Posterior vena cava (tissue), 2 donors: ENCODE measurements at regions not wholly inside any gene's neighbourhood (a gene's known extent, or its start where the extent isn't known, plus 50 kb on each side); places are given as distances from the start of the nearest gene placed in this dataset.

Experiments used
- DNase-seq: peaks from one replicate; pipeline ENCODE4 v3.0.0-alpha.2; 2020; ENCODE audit warnings: low spot score
- intact Hi-C, 2 donors: fragments of 100-400 bp; cut with DNase I; formaldehyde crosslinking; loops; one replicate each; pipeline versions ENCODE4 v1.14.1 to v1.14.2; 2022 to 2023
- donor health status: DM: yes; HTN: yes; CAD: no.
- donor health status: DM: yes; HTN: yes; CAD: no.

GRCh38 chr2:14114275-14114674 is 518.2 kb upstream of the LRATD1 start:
- intact Hi-C loops = no loop called here

GRCh38 chr2:14120376-14120775 is 512.1 kb upstream of the LRATD1 start:
- no peak for DNase-seq
- intact Hi-C loops = no loop called here

More at GRCh38 chr2:14114275-14114674, 518.2 kb upstream of the LRATD1 start:
- DNase-seq = no peak

GRCh38 chr2:14123436-14124103 is 508.9 kb upstream of the LRATD1 start:
- intact Hi-C loops = no loop called here
- no peak for DNase-seq

- no peak for DNase-seq
- intact Hi-C loops = no loop called here
Observed at GRCh38 chr2:14125624-14126293, 506.8 kb upstream of the LRATD1 start.

- intact Hi-C loops = no loop called here
- DNase-seq = no peak
Observed at GRCh38 chr2:14126846-14127245, 505.7 kb upstream of the LRATD1 start.

- DNase-seq = no peak
- intact Hi-C loops = no loop called here
Observed at GRCh38 chr2:14127765-14128164, 504.8 kb upstream of the LRATD1 start.

- DNase-seq = no peak
Observed at GRCh38 chr2:14132386-14132785, 500.1 kb upstream of the LRATD1 start.

GRCh38 chr2:14134771-14135170 is 497.7 kb upstream of the LRATD1 start:
- intact Hi-C loops = no loop called here
- no peak for DNase-seq

More at GRCh38 chr2:14132386-14132785, 500.1 kb upstream of the LRATD1 start:
- intact Hi-C loops = no loop called here

- intact Hi-C loops = no loop called here
- DNase-seq = no peak
Observed at GRCh38 chr2:14136030-14136429, 496.5 kb upstream of the LRATD1 start.

GRCh38 chr2:14137643-14138042 is 494.9 kb upstream of the LRATD1 start:
- DNase-seq = no peak
- intact Hi-C loops = no loop called here

GRCh38 chr2:14140009-14140550 is 492.4 kb upstream of the LRATD1 start:
- intact Hi-C loops = no loop called here
- no peak for DNase-seq

GRCh38 chr2:14143435-14143834 is 489.1 kb upstream of the LRATD1 start:
- no peak for DNase-seq
- intact Hi-C loops = no loop called here

GRCh38 chr2:14148216-14148615 is 484.3 kb upstream of the LRATD1 start:
- no peak for DNase-seq
- intact Hi-C loops = loop anchor here in 1 of 2 donors (5.0 kb wide), 1 partner anchor 1066 kb away; no protein-coding TSS in a partner anchor

- no peak for DNase-seq
- intact Hi-C loops = no loop called here
Observed at GRCh38 chr2:14157816-14158215, 474.7 kb upstream of the LRATD1 start.

GRCh38 chr2:14180333-14180732 is 452.2 kb upstream of the LRATD1 start:
- DNase-seq = no peak
- intact Hi-C loops = no loop called here

- intact Hi-C loops = no loop called here
- DNase-seq = peak; percentile 76
Observed at GRCh38 chr2:14182227-14182946, 450.1 kb upstream of the LRATD1 start.

GRCh38 chr2:14185906-14186305 is 446.6 kb upstream of the LRATD1 start:
- no peak for DNase-seq
- intact Hi-C loops = no loop called here

GRCh38 chr2:14188446-14188845 is 444.1 kb upstream of the LRATD1 start:
- intact Hi-C loops = no loop called here
- DNase-seq = no peak

- intact Hi-C loops = no loop called here
Observed at GRCh38 chr2:14189929-14190328, 442.6 kb upstream of the LRATD1 start.

GRCh38 chr2:14194233-14194632 is 438.3 kb upstream of the LRATD1 start:
- intact Hi-C loops = no loop called here
- DNase-seq = no peak

More at GRCh38 chr2:14189929-14190328, 442.6 kb upstream of the LRATD1 start:
- DNase-seq = no peak
